Sigmoid colon (tissue), 6 donors: ENCODE measurements at regions not wholly inside any gene's neighbourhood (a gene's known extent, or its start where the extent isn't known, plus 50 kb on each side); places are given as distances from the start of the nearest gene placed in this dataset.
A peak's percentile ranks its signal among the peaks of the same experiment; 100 is the strongest.

Experiments used
- DNase-seq: peaks from one replicate; pipeline ENCODE4 v3.0.0-alpha.2; 2019
- H3K27ac ChIP-seq, 4 donors: fragments of 200-600 bp; sonication (generic); one replicate each; pipeline ENCODE4 v1.5.1; 2016 to 2019; ENCODE audit warnings: mild to moderate bottlenecking in 1 of 4
- H3K27me3 ChIP-seq, 3 donors: fragments of 200-600 bp; sonication (generic); one replicate each; pipeline ENCODE4 v1.5.1; 2019; ENCODE audit warnings: mild to moderate bottlenecking in 1 of 3
- H3K36me3 ChIP-seq, 4 donors: fragments of 200-600 bp; sonication (generic); one replicate each; pipeline ENCODE4 v1.5.1; 2016 to 2019
- H3K4me1 ChIP-seq, 4 donors: fragments of 200-600 bp; sonication (generic); one replicate each; pipeline ENCODE4 v1.5.1; 2017 to 2019
- H3K4me3 ChIP-seq, 4 donors: fragments of 200-600 bp; sonication (generic); one replicate each; pipeline ENCODE4 v1.5.1; 2017 to 2019; ENCODE audit warnings: mild to moderate bottlenecking in 2 of 4, moderate library complexity in 1 of 4
- H3K9me3 ChIP-seq, 4 donors: fragments of 200-600 bp in 3 of 4; sonication (generic) in 3 of 4; one replicate each; pipeline versions ENCODE4 v1.5.1 to v1.6.1; 2013 to 2019
- EP300 ChIP-seq, 4 donors: sonication (generic); formaldehyde crosslinking; IDR thresholded peaks; one replicate each; pipeline ENCODE4 v1.6.1; 2017; ENCODE audit warnings: antibody characterized with exemption in 4 of 4
- POLR2A ChIP-seq, 2 donors: fragments of 450-650 bp; IDR thresholded peaks; one replicate each; pipeline ENCODE4 v1.6.1; 2016; ENCODE audit warnings: antibody characterized with exemption in 2 of 2, mild to moderate bottlenecking in 2 of 2, moderate library complexity in 2 of 2
- POLR2AphosphoS5 ChIP-seq, 4 donors: sonication (generic); formaldehyde crosslinking; IDR thresholded peaks; one replicate each; pipeline ENCODE4 v1.6.1; 2017; ENCODE audit warnings: antibody characterized with exemption in 4 of 4
- WGBS, 2 donors: extraction: QIAGEN DNeasy Blood & Tissue Kit; methylation state at CpG; one replicate each; pipeline ENCODE4 v1.1.7; 2013; 5-methylcytosine and 5-hydroxymethylcytosine counted together
- intact Hi-C: fragments of 100-400 bp; cut with DNase I; formaldehyde crosslinking; loops from one replicate; pipeline ENCODE4 v1.15.1; 2023
- TF ChIP-seq, protein P1 (sequence below), 4 experiments: fragments of 450-650 bp in 3 of 4; fragments of 200-600 bp in 1 of 4; IDR thresholded peaks; one replicate each; pipeline ENCODE4 v1.5.1; 2016 to 2019; ENCODE audit warnings: antibody characterized with exemption in 4 of 4, mild to moderate bottlenecking in 3 of 4, moderate library complexity in 2 of 4
- donor health status: healthy with polysubstance abuse.
- donor health status: healthy.

DNA sequence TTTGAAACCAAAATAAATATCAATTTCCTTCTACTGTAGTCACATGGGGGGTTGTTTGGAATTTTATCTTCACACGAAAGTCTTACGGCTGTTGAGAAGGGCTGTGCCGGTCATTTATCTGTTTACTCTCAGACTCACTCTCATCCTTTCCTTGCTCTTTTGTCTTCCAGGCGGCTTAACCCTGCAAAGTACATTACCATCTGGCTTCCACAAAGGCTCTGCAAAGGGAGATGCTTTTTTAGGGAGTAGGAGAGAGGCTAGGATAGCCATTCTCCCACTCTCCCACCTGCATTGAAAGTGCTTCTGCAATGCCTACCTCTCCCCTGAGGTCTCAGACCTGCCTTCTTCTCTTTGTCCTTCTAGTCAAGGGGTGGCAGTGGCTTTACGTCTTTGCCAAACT is 247.6 kb downstream of the MEIS1 start:
- intact Hi-C loops = loop anchor here (10.0 kb wide), 1 partner anchor 282 kb away; no protein-coding TSS in a partner anchor
- TF ChIP-seq POLR2AphosphoS5 (IDR thresholded peaks at IDR 0.05) (no peak), EP300 (IDR thresholded peaks at IDR 0.05) (no peak), POLR2A (IDR thresholded peaks at IDR 0.05) (no peak)
- TF ChIP-seq, protein P1, sequence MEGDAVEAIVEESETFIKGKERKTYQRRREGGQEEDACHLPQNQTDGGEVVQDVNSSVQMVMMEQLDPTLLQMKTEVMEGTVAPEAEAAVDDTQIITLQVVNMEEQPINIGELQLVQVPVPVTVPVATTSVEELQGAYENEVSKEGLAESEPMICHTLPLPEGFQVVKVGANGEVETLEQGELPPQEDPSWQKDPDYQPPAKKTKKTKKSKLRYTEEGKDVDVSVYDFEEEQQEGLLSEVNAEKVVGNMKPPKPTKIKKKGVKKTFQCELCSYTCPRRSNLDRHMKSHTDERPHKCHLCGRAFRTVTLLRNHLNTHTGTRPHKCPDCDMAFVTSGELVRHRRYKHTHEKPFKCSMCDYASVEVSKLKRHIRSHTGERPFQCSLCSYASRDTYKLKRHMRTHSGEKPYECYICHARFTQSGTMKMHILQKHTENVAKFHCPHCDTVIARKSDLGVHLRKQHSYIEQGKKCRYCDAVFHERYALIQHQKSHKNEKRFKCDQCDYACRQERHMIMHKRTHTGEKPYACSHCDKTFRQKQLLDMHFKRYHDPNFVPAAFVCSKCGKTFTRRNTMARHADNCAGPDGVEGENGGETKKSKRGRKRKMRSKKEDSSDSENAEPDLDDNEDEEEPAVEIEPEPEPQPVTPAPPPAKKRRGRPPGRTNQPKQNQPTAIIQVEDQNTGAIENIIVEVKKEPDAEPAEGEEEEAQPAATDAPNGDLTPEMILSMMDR (IDR thresholded peaks at IDR 0.05) = no peak
- no peak overlapping the region for H3K4me3 ChIP-seq
- WGBS, 2 donors = 30 to 68% methylated on average over 5 of the region's 5 CpGs
- H3K36me3 ChIP-seq = no peaks in the 10 kb centered on the region
- no peaks in the 10 kb centered on the region for H3K27me3 ChIP-seq
- DNase-seq = no peak
- H3K9me3 ChIP-seq = no peaks in the 10 kb centered on the region
- H3K4me1 ChIP-seq = peaks cover 0 to 56% (median 25%) of the 10 kb centered on the region in 4 donors
- peak overlapping the region in 2 of 4 donors; percentile 3 to 66 for H3K27ac ChIP-seq

DNA sequence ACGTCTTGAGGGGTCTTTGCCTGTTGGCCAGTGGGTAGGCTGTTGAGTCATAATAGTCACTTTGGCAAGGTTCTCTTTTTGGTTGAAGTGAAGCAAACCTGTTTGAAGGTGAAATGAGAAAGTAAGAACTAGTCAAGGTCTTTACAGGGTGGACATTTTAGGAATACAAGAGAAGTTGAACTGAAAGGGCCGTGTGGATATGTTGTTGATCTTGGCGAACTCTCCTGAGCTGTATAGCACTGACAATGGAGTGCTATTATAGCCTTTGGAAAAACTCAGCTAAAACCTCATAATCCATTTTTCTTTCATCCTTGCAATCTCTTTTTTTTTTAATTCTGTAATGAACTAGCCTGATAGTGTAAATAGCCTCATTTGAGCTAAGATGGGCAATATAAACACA is 248.1 kb downstream of the MEIS1 start:
- Histone ChIP-seq H3K4me1 (peaks cover 0 to 57% (median 28%) of the 10 kb centered on the region in 4 donors), H3K27ac (peak overlapping the region in 3 of 4 donors; percentile 3 to 66 (median 8)), H3K4me3 (no peak overlapping the region), H3K27me3 (no peaks in the 10 kb centered on the region), H3K36me3 (no peaks in the 10 kb centered on the region), H3K9me3 (no peaks in the 10 kb centered on the region)
- DNase-seq = no peak
- 65 to 81% methylated on average over 3 of the region's 3 CpGs for WGBS, 2 donors
- intact Hi-C loops = loop anchor here (10.0 kb wide), 1 partner anchor 282 kb away; no protein-coding TSS in a partner anchor
- TF ChIP-seq POLR2AphosphoS5 (IDR thresholded peaks at IDR 0.05) = no peak
- no peak for TF ChIP-seq EP300 (IDR thresholded peaks at IDR 0.05)
- TF ChIP-seq, protein P1 (IDR thresholded peaks at IDR 0.05) = no peak
- TF ChIP-seq POLR2A (IDR thresholded peaks at IDR 0.05) = no peak

DNA sequence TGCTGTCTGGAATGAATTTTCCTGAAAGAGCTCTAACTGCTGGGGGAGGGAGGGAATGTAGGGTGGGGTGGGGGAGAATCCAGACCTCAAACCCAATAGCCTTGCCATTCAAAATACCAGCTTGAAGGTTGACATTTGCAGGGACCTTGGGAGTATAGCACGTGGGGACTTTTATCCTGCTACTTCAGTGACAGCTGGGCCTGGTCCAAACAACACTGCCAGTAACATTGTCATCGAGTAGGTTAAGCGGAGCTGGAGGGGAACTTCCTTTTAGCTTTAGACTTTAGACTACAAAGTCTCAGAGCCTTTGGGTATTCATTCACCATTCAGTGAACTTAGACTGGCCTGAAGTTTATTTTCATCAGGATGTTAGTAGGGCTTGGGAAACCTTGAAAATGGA is 248.7 kb downstream of the MEIS1 start:
- Histone ChIP-seq H3K36me3 (no peaks in the 10 kb centered on the region), H3K9me3 (no peaks in the 10 kb centered on the region), H3K27ac (peak overlapping the region in 2 of 4 donors; percentile 8 to 66), H3K27me3 (no peaks in the 10 kb centered on the region), H3K4me1 (peaks cover 0 to 63% (median 28%) of the 10 kb centered on the region in 4 donors), H3K4me3 (no peak overlapping the region)
- TF ChIP-seq EP300 (IDR thresholded peaks at IDR 0.05) = no peak
- TF ChIP-seq POLR2AphosphoS5 (IDR thresholded peaks at IDR 0.05) = no peak
- TF ChIP-seq, protein P1 (IDR thresholded peaks at IDR 0.05) = no peak
- no peak for TF ChIP-seq POLR2A (IDR thresholded peaks at IDR 0.05)
- no peak for DNase-seq
- intact Hi-C loops = loop anchor here (10.0 kb wide), 1 partner anchor 281 kb away; no protein-coding TSS in a partner anchor
- 15 to 52% methylated on average over 3 of the region's 3 CpGs for WGBS, 2 donors

DNA sequence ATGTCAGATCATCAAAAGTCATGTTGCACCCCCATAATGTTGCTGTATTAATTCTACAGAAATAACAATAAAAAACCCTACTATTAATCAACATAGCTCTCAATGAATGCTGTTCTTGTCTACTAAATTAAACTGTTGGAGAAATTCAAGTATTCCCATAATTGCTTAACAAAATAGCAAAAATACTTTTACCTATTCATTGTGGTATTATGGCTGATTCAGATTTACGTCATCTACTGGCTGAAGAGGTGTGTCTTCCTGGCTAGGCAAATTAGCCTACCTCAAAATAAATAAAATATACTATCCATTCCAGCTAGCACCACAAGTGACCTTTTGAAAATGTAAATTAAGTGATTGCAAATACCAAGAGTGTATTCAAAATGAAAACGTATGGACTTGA is 249.4 kb downstream of the MEIS1 start:
- Histone ChIP-seq H3K36me3 (no peaks in the 10 kb centered on the region), H3K9me3 (no peaks in the 10 kb centered on the region), H3K4me1 (peaks cover 0 to 65% (median 28%) of the 10 kb centered on the region in 4 donors), H3K4me3 (no peak overlapping the region), H3K27ac (peak overlapping the region in 1 of 4 donors; percentile 66), H3K27me3 (no peaks in the 10 kb centered on the region)
- intact Hi-C loops = loop anchor here (10.0 kb wide), 1 partner anchor 281 kb away; no protein-coding TSS in a partner anchor
- TF ChIP-seq, protein P1 (IDR thresholded peaks at IDR 0.05) = no peak
- TF ChIP-seq POLR2A (IDR thresholded peaks at IDR 0.05) = no peak
- no peak for TF ChIP-seq EP300 (IDR thresholded peaks at IDR 0.05)
- no peak for TF ChIP-seq POLR2AphosphoS5 (IDR thresholded peaks at IDR 0.05)
- 73 to 90% methylated on average over 2 of the region's 2 CpGs for WGBS, 2 donors
- DNase-seq = no peak

DNA sequence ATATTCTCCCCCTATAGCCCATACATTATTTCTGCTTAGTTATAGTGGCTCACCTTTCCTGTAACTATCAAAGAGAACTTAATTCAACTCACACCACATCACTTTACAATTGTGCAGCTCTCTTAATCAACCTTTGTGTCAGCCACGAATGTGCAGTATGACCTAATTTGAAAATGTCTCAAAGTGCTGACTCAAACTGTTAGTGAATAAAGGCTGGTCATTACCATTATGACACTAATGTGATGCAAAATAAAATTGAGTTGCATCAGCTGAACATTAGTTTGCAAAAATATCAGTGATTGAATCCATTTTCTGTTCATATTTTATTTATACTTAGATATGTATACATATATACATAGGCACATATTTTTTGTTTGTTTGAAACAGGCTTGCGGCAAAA is 251.8 kb downstream of the MEIS1 start:
- no peak for DNase-seq
- TF ChIP-seq, protein P1 (IDR thresholded peaks at IDR 0.05) = no peak
- TF ChIP-seq POLR2AphosphoS5 (IDR thresholded peaks at IDR 0.05) (peak in 3 of 4 donors; percentile 16 to 55 (median 32)), POLR2A (IDR thresholded peaks at IDR 0.05) (no peak)
- no peaks in the 10 kb centered on the region for H3K27me3 ChIP-seq
- no peak overlapping the region for H3K4me3 ChIP-seq
- no peaks in the 10 kb centered on the region for H3K36me3 ChIP-seq
- WGBS, 2 donors = 73 to 75% methylated on average over 2 of the region's 2 CpGs
- intact Hi-C loops = loop anchor here (5.0 to 10.0 kb wide), 3 partner anchors 278 to 966 kb away; no protein-coding TSS in a partner anchor
- H3K9me3 ChIP-seq = no peaks in the 10 kb centered on the region
- peak overlapping the region; percentile 76 to 91 (median 85) for H3K27ac ChIP-seq
- H3K4me1 ChIP-seq = peaks cover 0 to 55% (median 23%) of the 10 kb centered on the region in 4 donors
